Stimulated activated naive B cell treated with anti-CD40 and anti-IgM and Interleukin-4, amounts not matched to agents 10 μg/mL and 1 μg/mL and 100 μg/mL, for 72 hours (primary cell): ENCODE measurements at regions not wholly inside any gene's neighbourhood (a gene's known extent, or its start where the extent isn't known, plus 50 kb on each side); places are given as distances from the start of the nearest gene placed in this dataset.
A peak's percentile ranks its signal among the peaks of the same experiment; 100 is the strongest.
"Not testable (repeated sequence)": the region's sequence is repeated elsewhere in the genome, so short reads cannot be mapped to it uniquely, and the experiment has no call there.

Source experiments
- ATAC-seq, 2 donors: fragments of 150-1000 bp; cut with Tn5 transposase; replicated peaks; 2 replicates each; pipeline ENCODE4 v1.10.0; 2021; ENCODE audit warnings: moderate library complexity in 1 of 2
- DNase-seq: peaks from one replicate; pipeline ENCODE4 v3.0.0; 2021
- H3K27ac Mint-ChIP-seq: one replicate; pipeline ENCODE4 v1.8.0; 2022; ENCODE audit warnings: mild to moderate bottlenecking, mixed read lengths
- H3K27me3 Mint-ChIP-seq, 2 donors: one replicate each; pipeline ENCODE4 v1.8.0; 2022; ENCODE audit warnings: mixed read lengths in 2 of 2
- H3K36me3 Mint-ChIP-seq, 2 donors: one replicate each; pipeline ENCODE4 v1.8.0; 2022; ENCODE audit warnings: mixed read lengths in 2 of 2, mild to moderate bottlenecking in 1 of 2
- H3K4me1 Mint-ChIP-seq, 2 donors: one replicate each; pipeline ENCODE4 v1.8.0; 2022; ENCODE audit warnings: mixed read lengths in 2 of 2, mild to moderate bottlenecking in 1 of 2
- H3K4me3 Mint-ChIP-seq, 2 donors: one replicate each; pipeline ENCODE4 v1.8.0; 2022; ENCODE audit warnings: mild to moderate bottlenecking in 2 of 2, mixed read lengths in 2 of 2, moderate library complexity in 1 of 2
- H3K9me3 Mint-ChIP-seq, 2 donors: one replicate each; pipeline ENCODE4 v1.8.0; 2022; ENCODE audit warnings: mixed read lengths in 2 of 2, mild to moderate bottlenecking in 1 of 2

DNA sequence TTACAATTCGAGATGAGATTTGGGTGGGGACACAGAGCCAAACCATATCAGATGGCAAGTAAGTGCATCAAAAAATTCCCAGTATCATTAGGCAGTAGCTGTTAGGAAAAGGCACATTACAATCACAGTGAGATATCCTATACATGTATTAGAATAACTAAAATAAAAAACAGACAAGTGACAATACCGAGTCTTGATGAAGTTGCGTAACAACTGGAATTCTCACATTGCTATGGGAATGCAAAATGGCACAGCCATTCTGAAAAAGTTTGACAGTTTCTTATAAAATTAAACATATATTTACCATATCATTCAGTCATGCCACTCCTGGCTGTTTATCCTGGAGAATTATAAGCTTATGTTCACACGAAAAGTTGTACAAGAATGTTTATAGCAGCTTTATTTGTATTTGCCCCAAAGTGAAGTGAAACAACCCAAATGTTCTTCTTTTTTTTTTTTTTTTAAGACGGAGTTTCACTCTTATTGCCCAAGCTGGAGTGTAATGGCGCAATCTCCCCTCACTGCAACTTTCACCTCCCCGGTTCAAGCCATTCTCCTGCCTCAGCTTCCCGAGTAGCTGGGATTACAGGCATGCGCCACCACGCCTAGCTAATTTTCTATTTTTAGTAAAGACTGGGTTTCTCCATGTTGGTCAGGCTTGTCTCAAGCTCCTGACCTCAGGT is 93.1 kb upstream of the TLE1 start:
- no peaks in the 10 kb centered on the region for H3K4me1 Mint-ChIP-seq

DNA sequence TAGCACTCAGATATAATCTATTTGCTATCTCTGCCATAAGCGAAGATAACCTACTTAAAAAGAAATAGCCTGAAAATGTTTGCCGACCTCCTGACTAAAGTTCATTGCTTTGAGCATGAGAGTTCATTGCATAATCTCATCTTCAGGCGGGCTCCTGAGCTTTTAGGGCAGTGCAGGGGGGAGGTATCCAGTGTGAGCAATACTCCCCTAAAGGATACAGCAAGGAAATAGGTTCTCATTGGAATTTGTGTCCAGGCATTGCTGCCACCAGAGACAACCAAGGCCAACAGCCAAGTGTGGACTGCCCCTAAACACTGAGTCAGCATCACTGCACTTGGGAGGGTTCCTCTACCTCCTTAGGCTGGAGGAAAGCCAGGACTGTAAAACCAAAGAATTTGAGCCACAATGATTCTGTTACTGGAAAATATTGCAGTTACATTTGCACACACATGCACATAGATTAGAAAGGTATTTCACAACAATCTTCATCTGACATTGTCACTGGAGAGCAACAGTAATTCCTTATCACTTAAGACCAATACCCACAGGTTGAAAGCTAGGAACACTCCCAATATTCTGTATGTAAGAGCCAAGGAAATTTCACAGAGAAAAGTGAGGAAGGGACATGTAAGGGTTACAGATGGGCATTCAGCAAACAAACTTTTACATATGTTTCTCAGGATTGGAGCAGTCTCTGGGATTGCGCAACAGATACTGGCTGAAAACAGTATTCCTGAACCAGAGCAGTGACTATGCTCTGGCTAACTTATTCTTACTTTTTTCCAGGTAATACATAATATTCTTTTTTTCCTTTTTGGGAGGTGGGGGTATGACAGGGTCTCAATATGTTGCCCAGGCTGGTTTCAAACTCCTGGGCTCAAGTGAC is 98.6 kb upstream of the TLE1 start:
- Mint-ChIP-seq H3K27ac (no peak overlapping the region), H3K27me3 (no peaks in the 10 kb centered on the region), H3K4me1 (no peaks in the 10 kb centered on the region), H3K4me3 (no peak overlapping the region), H3K9me3 (peaks cover 0 to 4% of the 10 kb centered on the region in 2 donors), H3K36me3 (no peaks in the 10 kb centered on the region)
- DNase-seq: no peak
- ATAC-seq: no peak

More for the DNA sequence above, 93.1 kb upstream of the TLE1 start:
- Mint-ChIP-seq H3K27me3 (no peaks in the 10 kb centered on the region), H3K9me3 (peaks cover 0 to 3% of the 10 kb centered on the region in 2 donors), H3K27ac (no peak overlapping the region), H3K36me3 (peaks cover 2 to 4% of the 10 kb centered on the region in 2 donors), H3K4me3 (no peak overlapping the region)
- no peak for ATAC-seq
- DNase-seq: no peak

- DNase-seq (no peak), ATAC-seq (no peak)
- no peaks in the 10 kb centered on the region for H3K36me3 Mint-ChIP-seq
- H3K4me1 Mint-ChIP-seq: no peaks in the 10 kb centered on the region
- H3K4me3 Mint-ChIP-seq: no peak overlapping the region
- H3K27me3 Mint-ChIP-seq: no peaks in the 10 kb centered on the region
- peaks cover 0 to 3% of the 10 kb centered on the region in 2 donors for H3K9me3 Mint-ChIP-seq
- H3K27ac Mint-ChIP-seq: no peak overlapping the region
Measured at GRCh38 chr9:81789721-81790120, 100.4 kb upstream of the TLE1 start.

- no peak overlapping the region for H3K27ac Mint-ChIP-seq
- H3K4me1 Mint-ChIP-seq: no peaks in the 10 kb centered on the region
- no peak overlapping the region for H3K4me3 Mint-ChIP-seq
- no peaks in the 10 kb centered on the region for H3K27me3 Mint-ChIP-seq
- ATAC-seq (no peak), DNase-seq (no peak)
- no peaks in the 10 kb centered on the region for H3K36me3 Mint-ChIP-seq
- peaks cover 0 to 3% of the 10 kb centered on the region in 2 donors for H3K9me3 Mint-ChIP-seq
Measured at GRCh38 chr9:81790166-81790565, 100.8 kb upstream of the TLE1 start.

DNA sequence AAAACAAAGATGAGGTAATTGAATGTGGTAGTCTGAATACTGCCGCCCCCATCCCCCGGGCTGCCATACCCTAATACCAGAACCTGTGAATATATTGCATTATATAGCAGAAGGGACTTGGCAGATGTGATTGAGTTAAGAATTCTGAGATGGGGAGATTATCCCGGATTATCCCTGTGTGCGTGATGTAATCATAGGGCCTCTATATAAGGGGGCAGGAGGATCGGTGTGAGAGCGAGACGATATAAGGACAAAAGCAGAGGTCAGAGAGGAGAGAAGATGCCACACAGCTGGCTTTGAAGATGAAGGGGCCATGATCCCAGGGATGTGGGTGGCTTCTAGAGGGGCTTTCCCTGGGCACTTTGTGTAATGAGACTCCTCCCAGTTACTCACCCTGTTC is 101.7 kb upstream of the TLE1 start:
- DNase-seq (no peak), ATAC-seq (no peak)
- Mint-ChIP-seq H3K27me3 (no peaks in the 10 kb centered on the region), H3K4me1 (no peaks in the 10 kb centered on the region), H3K9me3 (peaks cover 0 to 3% of the 10 kb centered on the region in 2 donors), H3K27ac (no peak overlapping the region), H3K36me3 (no peaks in the 10 kb centered on the region), H3K4me3 (no peak overlapping the region)

- H3K27me3 Mint-ChIP-seq: no peaks in the 10 kb centered on the region
- ATAC-seq (no peak), DNase-seq (no peak)
- no peaks in the 10 kb centered on the region for H3K9me3 Mint-ChIP-seq
- no peak overlapping the region for H3K27ac Mint-ChIP-seq
- no peaks in the 10 kb centered on the region for H3K4me1 Mint-ChIP-seq
- H3K36me3 Mint-ChIP-seq: no peaks in the 10 kb centered on the region
- H3K4me3 Mint-ChIP-seq: no peak overlapping the region
Measured at GRCh38 chr9:81798606-81799005, 109.3 kb upstream of the TLE1 start.

DNA sequence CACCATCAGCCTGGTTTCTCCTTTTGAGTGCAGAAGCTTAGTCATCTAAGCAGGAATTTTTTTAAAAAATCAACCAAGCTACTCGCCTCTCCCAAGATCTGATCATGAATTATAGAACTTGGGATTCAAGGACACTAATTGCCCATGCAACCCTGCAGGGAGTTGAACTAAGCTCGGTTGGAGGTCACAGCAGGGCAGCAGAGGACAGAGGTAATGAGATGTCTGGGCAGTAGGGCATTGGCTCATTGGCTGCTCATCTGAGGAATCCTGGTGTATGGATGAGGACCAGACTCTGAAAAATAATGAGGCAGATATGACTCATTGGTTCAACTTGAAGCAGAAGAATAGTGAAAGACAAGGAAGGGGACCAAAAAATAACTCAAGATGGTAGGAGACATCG is 111.8 kb upstream of the TLE1 start:
- H3K9me3 Mint-ChIP-seq: no peaks in the 10 kb centered on the region
- H3K4me3 Mint-ChIP-seq: no peak overlapping the region
- H3K36me3 Mint-ChIP-seq: no peaks in the 10 kb centered on the region
- H3K27ac Mint-ChIP-seq: no peak overlapping the region
- H3K4me1 Mint-ChIP-seq: no peaks in the 10 kb centered on the region
- ATAC-seq (no peak), DNase-seq (no peak)
- H3K27me3 Mint-ChIP-seq: no peaks in the 10 kb centered on the region

DNA sequence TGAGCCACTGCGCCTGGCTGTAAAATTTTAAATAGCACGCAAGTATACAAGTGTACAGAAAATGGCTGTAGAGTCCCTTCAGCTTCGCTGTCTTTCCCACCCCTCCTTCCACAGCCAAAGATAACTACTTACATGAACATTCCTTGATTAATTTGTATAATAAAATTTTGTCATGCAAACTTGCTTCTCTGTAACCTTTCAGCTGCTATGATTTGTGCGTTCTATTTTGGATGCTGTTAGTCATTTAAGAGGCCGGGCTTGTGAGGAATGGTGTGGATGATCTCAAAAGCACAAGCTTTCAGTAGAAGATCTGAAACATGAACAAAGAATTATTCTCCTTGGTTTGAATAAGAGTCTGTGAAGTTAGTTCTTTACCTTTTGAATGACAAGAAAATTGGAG is 115.0 kb upstream of the TLE1 start:
- H3K4me1 Mint-ChIP-seq: no peaks in the 10 kb centered on the region
- H3K27ac Mint-ChIP-seq: no peak overlapping the region
- no peaks in the 10 kb centered on the region for H3K27me3 Mint-ChIP-seq
- no peaks in the 10 kb centered on the region for H3K36me3 Mint-ChIP-seq
- H3K4me3 Mint-ChIP-seq: no peak overlapping the region
- ATAC-seq (no peak), DNase-seq (no peak)
- no peaks in the 10 kb centered on the region for H3K9me3 Mint-ChIP-seq

GRCh38 chr9:81811688-81812087 is 116.5 kb upstream of the SPATA31D4 start:
- DNase-seq, H3K9me3 Mint-ChIP-seq, H3K27me3 Mint-ChIP-seq, H3K36me3 Mint-ChIP-seq, ATAC-seq, H3K27ac Mint-ChIP-seq, H3K4me3 Mint-ChIP-seq: not testable (repeated sequence)
- H3K4me1 Mint-ChIP-seq: peaks cover 26 to 34% of the 10 kb centered on the region in 2 donors

DNA sequence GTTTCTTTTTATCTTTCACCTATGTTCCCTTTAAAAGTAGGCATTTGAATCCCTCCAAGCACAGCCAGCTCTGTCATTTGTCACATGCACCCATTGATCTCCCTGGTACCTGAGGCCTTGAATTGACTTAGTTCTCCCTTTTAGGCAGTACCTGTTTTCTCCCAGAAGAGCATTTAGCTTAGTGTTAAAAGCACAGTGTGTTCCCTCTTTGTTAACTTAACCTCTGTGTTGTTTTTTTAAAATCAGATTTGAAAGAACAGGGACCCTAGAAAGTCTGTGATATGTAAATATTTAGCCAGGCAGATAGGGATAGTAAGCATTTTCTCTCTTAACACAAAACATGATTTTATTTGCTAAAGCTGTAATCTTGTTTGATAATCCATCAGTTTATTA is 113.8 kb upstream of the SPATA31D4 start:
- Mint-ChIP-seq H3K9me3 (no peaks in the 10 kb centered on the region), H3K27me3 (no peaks in the 10 kb centered on the region), H3K4me3 (no peak overlapping the region), H3K36me3 (peaks cover 0 to 3% of the 10 kb centered on the region in 2 donors), H3K27ac (no peak overlapping the region), H3K4me1 (peaks cover 26 to 33% of the 10 kb centered on the region in 2 donors)
- DNase-seq (no peak), ATAC-seq (no peak)

DNA sequence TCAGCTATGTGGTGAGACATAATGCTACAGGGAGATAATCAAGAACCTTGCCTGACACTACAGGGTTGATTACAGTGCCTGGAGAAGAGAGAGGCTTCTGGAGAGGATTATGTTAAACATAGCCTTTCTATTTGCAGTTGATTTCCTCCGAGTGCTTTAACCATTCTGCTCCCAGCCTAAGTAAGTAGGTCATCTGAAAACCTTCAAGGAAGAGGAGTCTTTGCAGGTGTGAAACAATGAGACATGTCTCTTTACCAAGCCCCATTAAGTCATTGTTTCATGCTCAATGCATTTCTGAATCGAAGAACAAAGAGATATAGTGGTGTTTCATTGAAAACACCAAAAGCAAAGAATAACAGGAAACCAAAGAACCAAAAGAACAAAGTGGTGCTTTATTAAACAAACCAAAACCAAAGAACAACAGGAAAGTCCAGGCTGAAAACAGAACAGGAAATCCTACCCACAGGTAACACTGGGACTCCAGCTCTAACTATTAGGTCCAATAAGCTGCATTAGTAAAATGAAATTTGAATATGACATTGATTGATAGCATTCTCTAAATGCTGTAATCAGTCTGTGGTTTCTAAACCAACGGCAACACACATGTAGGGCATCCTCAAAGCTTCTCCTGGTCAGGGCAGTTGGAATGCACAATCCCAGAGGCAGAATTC is 113.3 kb upstream of the SPATA31D4 start:
- DNase-seq: no peak
- peaks cover 0 to 3% of the 10 kb centered on the region in 2 donors for H3K36me3 Mint-ChIP-seq
- no peaks in the 10 kb centered on the region for H3K9me3 Mint-ChIP-seq
- H3K4me3 Mint-ChIP-seq: no peak overlapping the region
- ATAC-seq: peak; percentile 16 to 51
- H3K4me1 Mint-ChIP-seq: peaks cover 23 to 28% of the 10 kb centered on the region in 2 donors
- H3K27ac Mint-ChIP-seq: no peak overlapping the region
- no peaks in the 10 kb centered on the region for H3K27me3 Mint-ChIP-seq

GRCh38 chr9:81815781-81816180 is 112.4 kb upstream of the SPATA31D4 start:
- no peaks in the 10 kb centered on the region for H3K9me3 Mint-ChIP-seq
- H3K36me3 Mint-ChIP-seq: peaks cover 0 to 3% of the 10 kb centered on the region in 2 donors
- H3K27ac Mint-ChIP-seq: no peak overlapping the region
- DNase-seq (peak; percentile 6), ATAC-seq (peak in 1 of 2 donors; percentile 41)
- H3K27me3 Mint-ChIP-seq: no peaks in the 10 kb centered on the region
- no peak overlapping the region for H3K4me3 Mint-ChIP-seq
- peaks cover 23 to 26% of the 10 kb centered on the region in 2 donors for H3K4me1 Mint-ChIP-seq

DNA sequence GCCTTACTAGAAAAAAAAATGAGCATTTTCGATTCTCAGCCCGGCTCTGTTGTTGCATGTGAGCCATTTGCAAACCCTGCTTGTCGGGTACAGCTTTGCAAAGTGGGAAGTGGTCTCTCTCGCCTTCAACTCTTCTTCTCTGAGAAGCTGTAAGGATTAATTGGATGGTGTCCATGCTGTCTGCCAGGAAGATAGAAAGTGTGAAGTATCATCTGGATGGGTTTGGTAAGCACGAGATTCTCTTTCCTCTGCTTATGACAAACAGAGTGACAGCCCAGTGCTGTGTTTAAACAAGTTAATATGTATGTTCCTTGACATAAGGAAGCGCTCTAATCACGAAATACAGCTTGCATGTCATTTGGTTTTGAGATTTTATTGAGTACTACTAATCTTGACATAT is 109.1 kb upstream of the SPATA31D4 start:
- Mint-ChIP-seq H3K4me3 (no peak overlapping the region), H3K4me1 (peaks cover 16 to 25% of the 10 kb centered on the region in 2 donors), H3K36me3 (peaks cover 0 to 3% of the 10 kb centered on the region in 2 donors), H3K9me3 (no peaks in the 10 kb centered on the region), H3K27ac (no peak overlapping the region), H3K27me3 (no peaks in the 10 kb centered on the region)
- ATAC-seq: no peak
- no peak for DNase-seq

DNA sequence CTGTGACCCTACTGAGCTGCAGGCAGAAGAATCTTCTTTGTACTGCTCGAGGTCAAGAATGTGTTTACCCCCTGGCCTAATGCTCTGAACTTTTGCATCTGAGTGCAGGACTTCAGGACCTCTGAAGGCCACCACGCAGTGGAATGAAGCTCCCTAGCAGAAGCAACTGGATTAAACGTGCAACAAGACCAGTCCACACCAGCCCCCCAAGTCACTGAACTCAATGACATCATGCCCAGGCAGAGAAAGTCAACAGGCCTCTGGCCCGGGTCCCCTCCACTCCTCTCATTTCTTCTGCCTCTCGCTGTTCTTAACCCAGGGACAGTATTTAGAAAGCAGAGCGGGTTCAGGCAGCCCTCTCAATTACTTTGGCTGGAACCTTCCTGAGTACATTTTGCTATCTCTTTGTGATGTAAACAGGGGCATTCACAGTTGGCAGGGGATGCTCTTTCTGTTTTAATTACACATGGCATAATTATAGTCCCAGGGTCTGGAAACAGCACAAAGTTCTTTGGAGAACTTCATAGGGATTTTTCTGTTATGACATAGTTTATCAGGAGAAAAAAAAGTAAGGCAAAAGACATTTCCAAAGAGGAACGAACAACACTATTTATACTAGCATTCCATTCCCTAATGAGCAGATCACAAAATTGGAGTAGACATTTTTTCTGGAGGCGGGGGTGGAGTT is 108.2 kb upstream of the SPATA31D4 start:
- no peaks in the 10 kb centered on the region for H3K27me3 Mint-ChIP-seq
- H3K36me3 Mint-ChIP-seq: peaks cover 0 to 3% of the 10 kb centered on the region in 2 donors
- ATAC-seq (no peak), DNase-seq (no peak)
- no peak overlapping the region for H3K27ac Mint-ChIP-seq
- H3K9me3 Mint-ChIP-seq: no peaks in the 10 kb centered on the region
- no peak overlapping the region for H3K4me3 Mint-ChIP-seq
- peaks cover 8 to 17% of the 10 kb centered on the region in 2 donors for H3K4me1 Mint-ChIP-seq
